ENCODE measurements at regions not wholly inside any gene's neighbourhood (a gene's known extent, or its start where the extent isn't known, plus 50 kb on each side); places are given as distances from the start of the nearest gene placed in this dataset.

DNA sequence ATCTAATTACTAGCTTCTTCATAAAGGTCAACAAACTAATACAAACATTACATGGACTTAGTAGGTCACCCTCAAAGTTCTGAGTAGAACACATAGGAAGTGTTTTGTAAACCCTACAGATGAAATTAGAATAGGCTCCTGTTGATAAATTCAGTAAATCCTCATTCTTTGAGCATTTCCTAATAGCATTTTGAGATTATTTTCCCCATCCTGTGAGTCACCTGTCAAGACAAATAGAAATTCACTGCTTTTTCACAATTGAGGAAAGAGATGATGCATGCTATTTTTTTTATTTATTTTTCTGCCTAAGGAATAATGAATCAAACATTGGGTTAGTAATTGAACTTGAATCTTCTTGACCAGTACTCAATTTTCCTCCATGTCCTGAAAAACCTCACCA is 666.7 kb upstream of the GOT2 start:
- Mint-ChIP-seq H3K27me3 (no peaks in the 10 kb centered on the region), H3K27ac (no peak overlapping the region), H3K4me1 (no peaks in the 10 kb centered on the region), H3K4me3 (no peak overlapping the region), H3K36me3 (ENCODE audit: low read depth) (no peaks in the 10 kb centered on the region)
- no peaks in the 10 kb centered on the region for H3K9me3 ChIP-seq (ENCODE audit: control insufficient read depth, low read length, poor library complexity, severe bottlenecking)
- ATAC-seq, result no peak
- DNase-seq, result no peak

DNA sequence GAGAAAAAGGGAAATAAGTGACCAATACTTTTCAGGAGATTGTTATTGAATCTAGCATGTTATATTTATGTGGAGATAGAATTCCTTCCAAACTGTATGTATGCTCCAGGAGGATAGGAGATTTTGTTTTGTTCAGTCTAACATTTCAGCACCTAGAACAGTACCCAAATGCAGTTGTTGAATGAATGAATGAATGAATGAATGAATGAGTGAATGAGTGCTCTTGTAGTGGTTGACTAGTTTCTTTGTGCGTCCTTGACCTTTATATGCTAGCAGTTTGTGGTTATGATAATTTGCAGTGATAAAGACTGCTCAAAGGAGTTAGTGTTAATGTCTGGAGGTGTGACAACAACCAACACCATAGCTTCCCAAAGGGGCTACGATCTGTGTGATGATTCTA is 663.5 kb upstream of the GOT2 start:
- Mint-ChIP-seq H3K4me1 (no peaks in the 10 kb centered on the region), H3K27ac (no peak overlapping the region), H3K27me3 (no peaks in the 10 kb centered on the region), H3K4me3 (no peak overlapping the region), H3K36me3 (ENCODE audit: low read depth) (no peaks in the 10 kb centered on the region)
- DNase-seq, result no peak
- ATAC-seq, result no peak
- H3K9me3 ChIP-seq (ENCODE audit: control insufficient read depth, low read length, poor library complexity, severe bottlenecking), result no peaks in the 10 kb centered on the region

DNA sequence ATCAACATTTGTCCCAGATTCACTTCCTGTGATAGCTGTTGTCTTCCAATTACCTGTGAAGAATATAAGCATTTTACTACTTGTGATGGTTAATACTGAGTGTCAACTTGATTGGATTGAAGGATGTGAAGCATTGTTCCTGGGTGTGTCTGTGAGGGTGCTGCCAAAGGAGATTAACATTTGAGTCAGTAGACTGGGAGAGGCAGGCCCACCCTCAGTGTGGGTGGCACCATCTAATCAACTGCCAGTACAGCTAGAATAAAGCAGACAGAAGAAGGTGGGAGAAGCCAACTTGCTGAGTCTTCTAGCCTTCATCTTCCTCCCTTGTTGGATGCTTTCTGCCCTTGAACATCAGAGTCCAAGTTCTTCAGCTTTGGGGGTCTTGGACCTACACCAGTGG is 660.4 kb upstream of the GOT2 start:
- Mint-ChIP-seq H3K27me3 (no peaks in the 10 kb centered on the region), H3K4me1 (no peaks in the 10 kb centered on the region), H3K36me3 (ENCODE audit: low read depth) (no peaks in the 10 kb centered on the region), H3K27ac (no peak overlapping the region), H3K4me3 (no peak overlapping the region)
- H3K9me3 ChIP-seq (ENCODE audit: control insufficient read depth, low read length, poor library complexity, severe bottlenecking), result no peaks in the 10 kb centered on the region
- DNase-seq (no peak), ATAC-seq (no peak)

DNA sequence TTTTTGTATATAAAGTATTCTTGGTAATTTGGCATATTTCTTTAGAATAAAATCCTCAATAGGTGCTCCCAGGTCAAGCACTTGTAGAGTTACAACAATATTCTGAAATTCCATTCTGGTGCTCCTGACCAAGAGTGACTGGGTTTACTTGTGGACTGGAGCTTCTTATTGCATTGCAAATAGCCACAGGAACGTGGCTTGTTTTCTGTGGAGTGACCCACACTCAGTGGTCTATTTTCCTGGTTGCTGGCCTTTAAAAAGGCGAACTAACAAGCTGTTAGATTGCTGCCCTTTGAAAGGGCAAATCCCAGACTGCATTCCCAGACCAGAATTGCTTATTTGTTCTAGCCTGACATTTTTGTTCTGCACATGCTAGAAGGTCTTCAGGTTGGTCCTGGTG is 658.8 kb upstream of the GOT2 start:
- ATAC-seq (no peak), DNase-seq (no peak)
- Mint-ChIP-seq H3K27ac (no peak overlapping the region), H3K4me1 (no peaks in the 10 kb centered on the region), H3K36me3 (ENCODE audit: low read depth) (no peaks in the 10 kb centered on the region), H3K4me3 (no peak overlapping the region), H3K27me3 (no peaks in the 10 kb centered on the region)
- H3K9me3 ChIP-seq (ENCODE audit: control insufficient read depth, low read length, poor library complexity, severe bottlenecking), result no peaks in the 10 kb centered on the region

DNA sequence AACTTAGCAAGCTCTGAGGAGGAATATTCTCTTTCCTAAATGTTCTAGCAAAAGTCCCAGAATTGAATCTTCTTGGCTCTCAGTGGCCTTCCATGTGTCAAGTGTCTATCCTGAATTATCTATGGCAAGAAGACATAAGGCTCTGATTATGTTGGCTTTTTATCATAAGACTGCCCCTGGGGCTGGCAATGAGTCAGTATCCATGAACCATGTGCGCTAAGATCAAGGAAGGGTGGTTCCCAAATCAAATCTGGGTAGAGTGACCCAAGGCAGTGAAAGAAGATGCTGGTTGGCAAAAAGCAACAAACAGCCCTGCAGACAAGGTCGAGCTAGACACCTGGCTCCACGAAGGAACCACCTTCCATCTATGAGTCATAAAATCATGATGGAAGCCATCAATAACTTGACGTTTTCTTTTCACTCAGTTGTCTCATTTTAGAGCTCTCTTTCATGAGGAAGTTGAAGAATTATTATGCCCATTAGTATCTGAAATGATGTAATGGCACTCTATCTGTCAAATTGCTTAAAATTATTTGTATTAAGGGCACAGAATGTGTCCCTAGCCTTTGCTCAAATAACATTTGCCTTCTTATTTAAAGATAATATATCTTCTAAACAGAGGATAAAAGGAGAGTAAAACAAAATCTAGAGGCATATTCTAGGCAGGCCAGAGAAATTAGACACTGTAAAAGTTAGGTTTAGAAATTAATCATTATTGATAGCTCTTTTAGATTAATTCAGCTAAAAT is 657.7 kb upstream of the GOT2 start:
- Mint-ChIP-seq H3K4me3 (no peak overlapping the region), H3K36me3 (ENCODE audit: low read depth) (no peaks in the 10 kb centered on the region)
- ATAC-seq, result no peak

DNA sequence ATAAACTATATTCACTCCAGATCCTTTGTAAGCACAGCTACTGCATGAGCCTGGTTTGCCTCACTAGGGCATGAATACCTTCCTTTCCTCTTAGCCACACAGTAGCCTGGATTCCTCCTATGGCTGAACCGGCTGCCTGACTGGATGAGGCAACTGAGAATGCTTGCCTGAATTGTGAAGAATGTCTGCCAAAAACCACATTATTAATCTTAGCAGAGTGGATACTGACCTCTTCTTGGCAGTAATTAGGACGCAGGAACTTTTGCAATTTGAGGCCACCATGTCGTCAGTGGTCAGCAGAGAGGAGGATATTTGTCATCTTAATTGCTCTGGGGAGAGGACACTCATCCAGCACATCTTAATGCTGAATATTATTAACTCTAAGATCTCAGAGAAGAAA is 651.8 kb upstream of the GOT2 start:
- ATAC-seq (no peak), DNase-seq (no peak)
- H3K27ac Mint-ChIP-seq, result no peak overlapping the region
- no peaks in the 10 kb centered on the region for H3K27me3 Mint-ChIP-seq
- no peaks in the 10 kb centered on the region for H3K36me3 Mint-ChIP-seq (ENCODE audit: low read depth)
- H3K4me3 Mint-ChIP-seq, result no peak overlapping the region
- no peaks in the 10 kb centered on the region for H3K9me3 ChIP-seq (ENCODE audit: control insufficient read depth, low read length, poor library complexity, severe bottlenecking)
- H3K4me1 Mint-ChIP-seq, result no peaks in the 10 kb centered on the region

More for the DNA sequence above, 657.7 kb upstream of the GOT2 start:
- Mint-ChIP-seq H3K27ac (no peak overlapping the region), H3K4me1 (no peaks in the 10 kb centered on the region), H3K27me3 (no peaks in the 10 kb centered on the region)
- no peak for DNase-seq
- H3K9me3 ChIP-seq (ENCODE audit: control insufficient read depth, low read length, poor library complexity, severe bottlenecking), result no peaks in the 10 kb centered on the region

DNA sequence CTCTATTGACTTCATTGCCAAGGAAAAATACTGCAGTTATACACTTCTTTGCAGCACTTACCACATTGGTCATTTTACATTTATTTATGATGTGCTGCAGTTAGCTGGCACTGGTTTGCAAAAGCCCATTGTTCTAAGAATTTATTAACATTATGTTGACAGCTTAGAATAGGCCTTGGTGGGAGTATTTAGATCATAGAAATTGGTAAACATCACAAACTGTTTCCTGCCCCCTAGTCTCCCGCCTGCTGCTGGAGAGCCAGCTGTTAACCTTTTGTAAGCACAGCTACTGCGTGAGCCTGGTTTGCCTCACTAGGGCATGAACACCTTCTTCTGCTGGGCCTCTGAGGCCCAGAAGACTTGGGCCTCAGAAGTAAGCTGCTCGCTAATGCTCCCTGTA is 651.4 kb upstream of the GOT2 start:
- Mint-ChIP-seq H3K27me3 (no peaks in the 10 kb centered on the region), H3K36me3 (ENCODE audit: low read depth) (no peaks in the 10 kb centered on the region), H3K4me3 (no peak overlapping the region), H3K4me1 (no peaks in the 10 kb centered on the region), H3K27ac (no peak overlapping the region)
- DNase-seq (no peak), ATAC-seq (no peak)
- H3K9me3 ChIP-seq (ENCODE audit: control insufficient read depth, low read length, poor library complexity, severe bottlenecking), result no peaks in the 10 kb centered on the region

DNA sequence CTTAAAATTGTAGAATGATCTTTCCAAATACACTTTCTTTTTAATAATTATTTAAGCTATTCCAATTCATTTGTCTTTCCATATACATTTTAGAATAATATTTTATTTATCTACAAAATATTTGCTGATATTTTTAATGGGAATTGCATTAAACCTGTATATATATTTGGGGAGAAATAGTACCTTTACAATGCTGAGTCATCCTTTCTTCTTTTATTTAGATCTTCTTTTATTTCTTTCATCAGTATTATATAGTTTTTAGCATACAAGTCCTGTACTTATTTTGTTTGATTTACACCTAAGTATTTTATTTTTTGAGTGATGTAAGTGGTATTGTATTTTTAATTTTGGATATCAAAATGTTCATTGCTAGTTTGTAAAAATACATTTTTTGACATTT is 639.5 kb upstream of the GOT2 start:
- DNase-seq (no peak), ATAC-seq (no peak)
- no peaks in the 10 kb centered on the region for H3K9me3 ChIP-seq (ENCODE audit: control insufficient read depth, low read length, poor library complexity, severe bottlenecking)
- Mint-ChIP-seq H3K36me3 (ENCODE audit: low read depth) (no peaks in the 10 kb centered on the region), H3K4me3 (no peak overlapping the region), H3K4me1 (no peaks in the 10 kb centered on the region), H3K27me3 (no peaks in the 10 kb centered on the region), H3K27ac (no peak overlapping the region)

DNA sequence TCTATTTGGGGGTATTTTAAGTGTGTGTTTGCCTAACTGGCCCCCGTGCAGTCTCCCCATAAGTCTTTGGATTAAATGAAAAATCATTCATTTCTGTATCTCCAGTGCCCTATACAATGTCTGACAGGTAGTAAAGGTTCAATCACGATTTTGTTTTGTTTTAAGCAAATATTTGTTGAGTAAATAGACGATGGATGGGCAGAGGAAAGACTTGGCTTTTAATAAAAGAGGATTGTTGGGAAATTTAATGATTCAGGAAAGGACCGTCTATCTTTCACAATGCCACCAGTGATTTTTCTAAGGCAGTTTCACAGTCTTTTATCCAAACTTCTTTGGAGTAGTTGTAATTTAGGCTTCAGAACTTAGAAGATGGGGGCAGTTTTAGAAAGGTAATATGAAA is 636.6 kb upstream of the GOT2 start:
- Mint-ChIP-seq H3K36me3 (ENCODE audit: low read depth) (no peaks in the 10 kb centered on the region), H3K27ac (no peak overlapping the region), H3K4me1 (no peaks in the 10 kb centered on the region), H3K4me3 (no peak overlapping the region), H3K27me3 (no peaks in the 10 kb centered on the region)
- ATAC-seq (no peak), DNase-seq (no peak)
- no peaks in the 10 kb centered on the region for H3K9me3 ChIP-seq (ENCODE audit: control insufficient read depth, low read length, poor library complexity, severe bottlenecking)

DNA sequence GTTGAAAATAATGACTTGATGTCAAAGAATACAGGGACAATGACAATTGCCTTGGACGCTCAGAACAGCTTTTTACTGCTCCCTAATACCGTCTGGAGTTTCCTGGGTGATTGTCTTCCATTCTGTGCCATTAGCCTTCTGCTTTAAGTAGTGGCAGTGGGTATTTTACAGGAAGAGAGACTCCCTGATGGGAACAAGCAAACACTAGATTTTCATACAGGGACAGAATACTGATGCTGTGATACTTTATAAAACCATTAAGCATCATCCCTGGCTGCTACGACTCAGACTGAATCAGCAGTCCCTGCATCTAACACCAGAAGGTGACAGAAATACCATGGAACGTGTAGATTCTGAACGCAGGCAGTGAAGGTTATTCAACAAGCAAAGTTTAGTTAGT is 635.4 kb upstream of the GOT2 start:
- Mint-ChIP-seq H3K4me3 (no peak overlapping the region), H3K27me3 (no peaks in the 10 kb centered on the region), H3K27ac (no peak overlapping the region), H3K36me3 (ENCODE audit: low read depth) (no peaks in the 10 kb centered on the region), H3K4me1 (no peaks in the 10 kb centered on the region)
- H3K9me3 ChIP-seq (ENCODE audit: control insufficient read depth, low read length, poor library complexity, severe bottlenecking), result no peaks in the 10 kb centered on the region
- ATAC-seq (no peak), DNase-seq (no peak)

DNA sequence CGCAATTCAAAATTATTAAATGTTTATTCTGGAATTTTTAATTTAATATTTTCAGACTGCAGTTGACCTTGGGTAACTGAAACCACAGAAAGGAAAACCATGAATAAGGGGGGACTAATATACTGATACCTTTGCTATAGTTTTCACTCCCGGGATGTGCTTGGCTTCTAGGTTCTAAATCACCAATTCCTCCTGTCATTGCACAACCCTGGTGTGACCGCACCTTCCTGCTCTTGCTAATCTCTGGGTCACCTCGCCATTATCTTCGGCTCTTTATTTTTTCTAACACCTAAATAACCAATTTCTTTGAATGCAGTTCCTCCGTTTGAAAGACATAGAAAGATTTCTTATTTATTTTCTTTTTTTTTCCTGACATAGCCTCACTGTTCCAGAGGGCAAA is 634.5 kb upstream of the GOT2 start:
- no peak for ATAC-seq
- DNase-seq, result no peak
- H3K9me3 ChIP-seq (ENCODE audit: control insufficient read depth, low read length, poor library complexity, severe bottlenecking), result no peaks in the 10 kb centered on the region
- H3K4me3 Mint-ChIP-seq, result no peak overlapping the region
- no peaks in the 10 kb centered on the region for H3K27me3 Mint-ChIP-seq
- no peaks in the 10 kb centered on the region for H3K4me1 Mint-ChIP-seq
- no peak overlapping the region for H3K27ac Mint-ChIP-seq
- no peaks in the 10 kb centered on the region for H3K36me3 Mint-ChIP-seq (ENCODE audit: low read depth)

DNA sequence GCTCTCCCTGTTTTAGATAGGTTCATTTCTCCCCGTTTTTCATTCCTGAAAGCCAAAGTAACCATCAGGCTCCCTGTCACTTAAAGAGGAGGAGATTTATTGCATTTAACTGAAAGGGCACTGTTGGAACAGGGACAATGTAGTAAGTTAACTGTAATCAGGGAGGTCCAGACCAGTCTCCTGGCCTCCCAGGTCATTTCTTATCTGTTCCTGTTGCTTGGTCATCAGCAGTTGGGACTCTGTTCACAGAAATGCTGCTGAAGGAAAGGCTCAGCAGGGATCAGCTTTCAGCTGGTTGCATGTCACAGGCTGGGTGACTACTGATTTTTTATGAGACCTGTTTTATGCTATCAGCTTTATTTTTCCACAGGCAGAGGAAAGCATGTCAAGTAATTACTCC is 622.6 kb upstream of the GOT2 start:
- DNase-seq, result no peak
- no peaks in the 10 kb centered on the region for H3K9me3 ChIP-seq (ENCODE audit: control insufficient read depth, low read length, poor library complexity, severe bottlenecking)
- no peak for ATAC-seq
- H3K27me3 Mint-ChIP-seq, result no peaks in the 10 kb centered on the region
- H3K4me1 Mint-ChIP-seq, result no peaks in the 10 kb centered on the region
- no peak overlapping the region for H3K4me3 Mint-ChIP-seq
- H3K36me3 Mint-ChIP-seq (ENCODE audit: low read depth), result no peaks in the 10 kb centered on the region
- H3K27ac Mint-ChIP-seq, result no peak overlapping the region

DNA sequence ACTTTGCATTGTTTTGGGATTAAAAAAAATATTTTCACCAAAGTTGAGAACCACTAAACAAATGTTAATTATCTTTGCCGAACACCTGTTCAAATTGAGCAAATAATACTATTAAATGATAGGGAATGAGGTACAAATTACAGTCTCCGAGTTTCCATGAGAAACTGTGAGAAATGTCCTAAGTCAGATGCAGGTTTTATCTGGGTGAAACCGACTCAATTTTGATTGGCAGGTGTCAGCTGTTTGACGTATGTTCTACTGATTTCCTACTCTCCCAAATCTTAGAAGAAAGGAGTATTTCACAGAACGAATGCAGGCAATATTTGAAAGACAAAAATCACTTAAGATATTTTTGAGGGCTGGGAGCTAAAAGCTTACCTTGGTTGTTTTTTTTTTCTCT is 622.0 kb upstream of the GOT2 start:
- Mint-ChIP-seq H3K27me3 (no peaks in the 10 kb centered on the region), H3K36me3 (ENCODE audit: low read depth) (no peaks in the 10 kb centered on the region), H3K4me3 (no peak overlapping the region), H3K27ac (no peak overlapping the region), H3K4me1 (no peaks in the 10 kb centered on the region)
- ATAC-seq (no peak), DNase-seq (no peak)
- H3K9me3 ChIP-seq (ENCODE audit: control insufficient read depth, low read length, poor library complexity, severe bottlenecking), result no peaks in the 10 kb centered on the region

DNA sequence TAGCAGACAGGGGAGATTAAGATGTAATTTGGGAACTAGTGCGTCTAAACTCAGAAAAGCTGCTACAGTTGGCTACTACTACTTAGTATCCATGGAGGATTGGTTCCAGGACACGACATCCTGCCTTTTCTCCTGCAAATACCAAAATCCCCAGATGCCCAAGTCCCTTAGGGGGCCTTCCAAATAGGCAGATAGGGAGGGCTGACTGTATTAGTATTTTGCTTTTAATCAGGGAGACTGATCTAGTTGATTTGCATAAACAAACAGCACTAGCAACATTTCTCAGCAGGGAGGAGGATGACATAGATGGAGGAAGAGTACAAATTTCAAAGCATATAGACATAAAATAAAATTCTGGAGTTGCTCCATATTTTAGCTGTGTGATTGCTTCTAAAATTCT is 621.6 kb upstream of the GOT2 start:
- H3K36me3 Mint-ChIP-seq (ENCODE audit: low read depth), result no peaks in the 10 kb centered on the region
- no peak overlapping the region for H3K27ac Mint-ChIP-seq
- H3K9me3 ChIP-seq (ENCODE audit: control insufficient read depth, low read length, poor library complexity, severe bottlenecking), result no peaks in the 10 kb centered on the region
- H3K4me1 Mint-ChIP-seq, result no peaks in the 10 kb centered on the region
- no peak for ATAC-seq
- no peak for DNase-seq
- H3K4me3 Mint-ChIP-seq, result no peak overlapping the region
- no peaks in the 10 kb centered on the region for H3K27me3 Mint-ChIP-seq

Data from T-helper 17 cell (primary cell).